ENCODE measurements at regions not wholly inside any gene's neighbourhood (a gene's known extent, or its start where the extent isn't known, plus 50 kb on each side); places are given as distances from the start of the nearest gene placed in this dataset.
A peak's percentile ranks its signal among the peaks of the same experiment; 100 is the strongest.
"Not testable (repeated sequence)": the region's sequence is repeated elsewhere in the genome, so short reads cannot be mapped to it uniquely, and the experiment has no call there.

DNA sequence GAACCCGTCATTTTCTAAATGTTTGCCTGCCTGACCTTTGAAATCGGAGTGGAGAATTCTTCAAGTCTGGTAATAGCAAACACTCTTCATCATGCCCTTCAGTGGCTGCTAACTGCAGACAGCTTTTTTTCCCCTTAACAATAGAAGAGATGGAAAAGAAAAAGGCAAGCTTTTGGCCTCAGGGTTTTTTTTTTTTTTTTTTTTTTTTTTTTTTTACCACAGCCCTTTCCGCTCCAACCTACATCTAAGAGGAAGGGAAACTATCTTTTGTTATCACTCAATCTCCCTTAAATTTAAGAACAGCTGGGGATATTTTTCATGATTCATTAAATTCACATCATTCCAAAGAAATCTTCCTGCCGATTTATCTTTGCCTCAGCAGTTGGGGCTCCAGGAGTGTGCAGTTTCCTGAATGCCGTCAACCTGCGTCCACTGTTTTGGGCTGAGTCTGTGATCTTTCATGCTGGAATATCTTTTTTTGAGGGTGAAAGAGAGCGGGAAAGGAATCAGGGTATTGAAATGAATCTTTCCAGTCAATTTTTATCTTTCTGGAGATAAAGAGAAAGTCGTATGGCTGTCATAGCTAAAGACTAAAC lies 144.5 kb upstream of the SMYD2 start:
- DNase-seq (ENCODE audit: low read depth): no peak

DNA sequence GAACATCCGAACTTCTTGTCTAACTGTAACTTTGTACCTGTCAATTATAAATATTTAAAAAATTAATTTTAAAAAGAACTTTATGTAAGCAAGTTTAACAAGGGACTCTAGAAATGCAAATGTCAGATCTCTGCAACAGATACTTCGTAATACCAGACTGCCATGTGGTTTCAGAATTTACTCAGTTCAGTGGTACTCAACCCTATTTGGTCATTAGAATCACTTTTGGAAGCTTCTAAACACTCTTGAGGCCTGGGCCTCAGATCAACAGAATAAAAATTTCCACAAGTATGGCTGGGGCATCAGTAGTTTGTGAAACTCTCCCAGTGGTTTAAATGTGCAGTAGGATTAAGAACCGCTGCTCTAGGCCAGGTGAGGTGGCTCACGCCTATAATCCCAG lies 139.5 kb upstream of the SMYD2 start:
- TF ChIP-seq, protein P1, sequence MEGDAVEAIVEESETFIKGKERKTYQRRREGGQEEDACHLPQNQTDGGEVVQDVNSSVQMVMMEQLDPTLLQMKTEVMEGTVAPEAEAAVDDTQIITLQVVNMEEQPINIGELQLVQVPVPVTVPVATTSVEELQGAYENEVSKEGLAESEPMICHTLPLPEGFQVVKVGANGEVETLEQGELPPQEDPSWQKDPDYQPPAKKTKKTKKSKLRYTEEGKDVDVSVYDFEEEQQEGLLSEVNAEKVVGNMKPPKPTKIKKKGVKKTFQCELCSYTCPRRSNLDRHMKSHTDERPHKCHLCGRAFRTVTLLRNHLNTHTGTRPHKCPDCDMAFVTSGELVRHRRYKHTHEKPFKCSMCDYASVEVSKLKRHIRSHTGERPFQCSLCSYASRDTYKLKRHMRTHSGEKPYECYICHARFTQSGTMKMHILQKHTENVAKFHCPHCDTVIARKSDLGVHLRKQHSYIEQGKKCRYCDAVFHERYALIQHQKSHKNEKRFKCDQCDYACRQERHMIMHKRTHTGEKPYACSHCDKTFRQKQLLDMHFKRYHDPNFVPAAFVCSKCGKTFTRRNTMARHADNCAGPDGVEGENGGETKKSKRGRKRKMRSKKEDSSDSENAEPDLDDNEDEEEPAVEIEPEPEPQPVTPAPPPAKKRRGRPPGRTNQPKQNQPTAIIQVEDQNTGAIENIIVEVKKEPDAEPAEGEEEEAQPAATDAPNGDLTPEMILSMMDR (IDR thresholded peaks at IDR 0.05; ENCODE audit: insufficient read depth, low read depth, low read length, missing control alignments): no peak
- DNase-seq (ENCODE audit: low read depth): no peak
- H3K4me3 ChIP-seq (ENCODE audit: low read depth, low read length): no peak overlapping the region

More for the DNA sequence above, 144.5 kb upstream of the SMYD2 start:
- TF ChIP-seq, protein P1 (IDR thresholded peaks at IDR 0.05; ENCODE audit: insufficient read depth, low read depth, low read length, missing control alignments): no peak
- H3K4me3 ChIP-seq (ENCODE audit: low read depth, low read length): no peak overlapping the region

DNA sequence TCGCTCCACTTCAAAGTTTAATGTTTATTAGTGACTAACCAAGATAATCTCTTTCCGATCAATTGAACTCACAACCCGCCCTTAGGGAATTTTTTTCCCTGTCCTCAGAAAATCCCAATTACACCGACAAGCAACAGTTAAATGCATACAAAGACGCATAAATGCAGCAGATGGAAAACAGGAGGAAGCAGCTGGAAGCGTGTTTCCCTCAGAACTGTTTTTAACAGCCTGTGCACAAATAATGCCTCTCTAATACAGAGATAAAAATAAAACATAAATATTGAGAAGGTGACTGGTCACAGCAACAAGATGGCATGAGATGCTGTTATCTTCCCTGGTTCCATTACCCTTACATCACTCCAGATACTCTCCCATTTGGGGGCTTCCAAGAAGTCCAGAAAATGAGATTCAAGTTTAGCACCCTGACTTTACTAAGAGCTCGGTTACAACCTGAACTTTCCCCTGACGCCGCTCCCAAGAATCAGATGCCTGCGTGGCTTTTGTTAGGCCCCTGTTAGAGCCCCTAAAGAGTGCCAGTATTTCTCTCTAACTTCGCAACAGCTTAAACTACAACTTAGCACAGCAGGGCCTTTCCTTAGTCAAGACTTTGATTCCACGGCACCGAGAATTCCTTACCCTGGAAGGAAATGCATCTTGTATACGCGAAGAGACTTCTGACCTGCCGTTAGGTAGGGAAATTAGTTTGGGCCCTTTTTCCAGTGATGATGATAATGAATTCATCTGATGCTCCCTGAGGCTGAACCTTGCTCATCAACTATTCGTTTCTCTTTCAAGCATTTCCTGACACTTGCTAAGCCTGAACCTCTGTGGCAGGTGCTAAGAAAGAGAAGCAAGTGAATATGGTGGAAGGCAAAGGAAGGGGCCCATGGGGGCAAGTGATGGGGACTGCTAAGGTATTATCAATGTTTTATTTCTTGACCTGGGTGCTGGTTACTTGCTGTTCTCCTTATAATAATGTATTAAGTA lies 137.7 kb upstream of the SMYD2 start:
- no peak overlapping the region for H3K4me3 ChIP-seq (ENCODE audit: low read depth, low read length)
- no peak for DNase-seq (ENCODE audit: low read depth)
- TF ChIP-seq, protein P1 (IDR thresholded peaks at IDR 0.05; ENCODE audit: insufficient read depth, low read depth, low read length, missing control alignments): no peak

DNA sequence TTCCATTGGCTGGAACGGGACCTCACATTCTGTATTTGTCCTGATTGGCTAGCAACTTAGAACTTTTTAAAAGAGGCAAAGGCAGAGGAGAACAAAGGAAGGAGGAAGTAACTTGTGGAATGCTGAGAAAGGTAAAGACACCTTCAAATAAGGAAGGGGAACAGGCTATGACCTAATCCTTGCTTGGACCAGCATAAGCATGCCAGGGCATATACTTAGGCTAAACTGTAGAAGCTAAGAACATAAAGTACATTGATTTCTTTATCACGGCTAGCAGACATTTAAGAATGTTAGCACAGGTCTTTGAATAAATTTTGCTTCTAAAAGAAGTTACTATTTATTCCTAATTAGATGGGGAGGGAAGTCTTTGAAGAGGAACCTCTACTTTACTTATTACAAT lies 136.4 kb upstream of the SMYD2 start:
- DNase-seq (ENCODE audit: low read depth); H3K4me3 ChIP-seq (ENCODE audit: low read depth, low read length): not testable (repeated sequence)

- TF ChIP-seq, protein P1 (IDR thresholded peaks at IDR 0.05; ENCODE audit: insufficient read depth, low read depth, low read length, missing control alignments): no peak
- H3K4me3 ChIP-seq (ENCODE audit: low read depth, low read length): no peak overlapping the region
- peak; percentile 10 for DNase-seq (ENCODE audit: low read depth)
Measured at GRCh38 chr1:214146523-214146922, 134.4 kb upstream of the SMYD2 start.

GRCh38 chr1:214154596-214155292 lies 126.2 kb upstream of the SMYD2 start:
- TF ChIP-seq, protein P1 (IDR thresholded peaks at IDR 0.05; ENCODE audit: insufficient read depth, low read depth, low read length, missing control alignments): no peak
- no peak for DNase-seq (ENCODE audit: low read depth)
- no peak overlapping the region for H3K4me3 ChIP-seq (ENCODE audit: low read depth, low read length)
